Heart left ventricle (tissue), 13 donors: ENCODE measurements at regions not wholly inside any gene's neighbourhood (a gene's known extent, or its start where the extent isn't known, plus 50 kb on each side); places are given as distances from the start of the nearest gene placed in this dataset.

Source experiments
- CTCF ChIP-seq, 12 donors: fragments of 200-600 bp; sonication (generic) in 4 of 12; IDR thresholded peaks; one replicate each; pipeline versions ENCODE4 v1.5.0 to v1.8.0; 2018 to 2022; ENCODE audit warnings: antibody characterized with exemption in 12 of 12, mild to moderate bottlenecking in 5 of 12
- POLR2A ChIP-seq, 2 donors: fragments of 450-650 bp; IDR thresholded peaks; one replicate each; pipeline ENCODE4 v1.6.1; 2017; ENCODE audit warnings: antibody characterized with exemption in 2 of 2, mild to moderate bottlenecking in 2 of 2, moderate library complexity in 2 of 2
- donor health status: ischemic (EF 13 %, LVEDD 7.1; RV severe dilation, severe dysfunction).
- donor health status: DM: no; HTN: yes; CAD: no.
- donor health status: DM: no; HTN: no; CAD: no.
- donor health status: ischemic (EF 25% LVEDD 6.9; RV normal size, moderate dysfunction).
- donor health status: ischemic (EF 25% LVEDD 5.7; RV mildly dilated, moderate dysfunction).
- donor health status: ischemic (EF 35%, LVEDD 5.7; RV mildly dilated, moderate dysfunction).
- donor health status: nonischemic (EF 11% LVEDD 7.7; RV severe dilation, severe dysfunction).
- donor health status: DM: yes; HTN: yes; CAD: no.
- donor health status: PGD.
- donor health status: ischemic (EF 29% LVEDD 5.4; RV normal size, mild dysfunction).
- donor health status: nonischemic (EF 23%, LVEDD 6.1; RV moderate dilation, normal function).

GRCh38 chr5:25540628-25541027, 895.9 kb upstream of the CDH10 start:
- TF ChIP-seq CTCF (IDR thresholded peaks at IDR 0.05) (no peak), POLR2A (IDR thresholded peaks at IDR 0.05) (no peak)
